CD4-positive, alpha-beta T cell treated with Interleukin-15 for 1 hour (primary cell): ENCODE measurements at regions not wholly inside any gene's neighbourhood (a gene's known extent, or its start where the extent isn't known, plus 50 kb on each side); places are given as distances from the start of the nearest gene placed in this dataset.
A peak's percentile ranks its signal among the peaks of the same experiment; 100 is the strongest.

ENCODE experiments used
- DNase-seq: peaks from one replicate; pipeline ENCODE4 v3.0.0-alpha.2; 2020

- DNase-seq, result no peak
Observed at GRCh38 chr21:35142036-35142815, 93.1 kb upstream of the RUNX1 start.

GRCh38 chr21:35139382-35139715 lies 90.2 kb upstream of the RUNX1 start:
- DNase-seq, result no peak

DNA sequence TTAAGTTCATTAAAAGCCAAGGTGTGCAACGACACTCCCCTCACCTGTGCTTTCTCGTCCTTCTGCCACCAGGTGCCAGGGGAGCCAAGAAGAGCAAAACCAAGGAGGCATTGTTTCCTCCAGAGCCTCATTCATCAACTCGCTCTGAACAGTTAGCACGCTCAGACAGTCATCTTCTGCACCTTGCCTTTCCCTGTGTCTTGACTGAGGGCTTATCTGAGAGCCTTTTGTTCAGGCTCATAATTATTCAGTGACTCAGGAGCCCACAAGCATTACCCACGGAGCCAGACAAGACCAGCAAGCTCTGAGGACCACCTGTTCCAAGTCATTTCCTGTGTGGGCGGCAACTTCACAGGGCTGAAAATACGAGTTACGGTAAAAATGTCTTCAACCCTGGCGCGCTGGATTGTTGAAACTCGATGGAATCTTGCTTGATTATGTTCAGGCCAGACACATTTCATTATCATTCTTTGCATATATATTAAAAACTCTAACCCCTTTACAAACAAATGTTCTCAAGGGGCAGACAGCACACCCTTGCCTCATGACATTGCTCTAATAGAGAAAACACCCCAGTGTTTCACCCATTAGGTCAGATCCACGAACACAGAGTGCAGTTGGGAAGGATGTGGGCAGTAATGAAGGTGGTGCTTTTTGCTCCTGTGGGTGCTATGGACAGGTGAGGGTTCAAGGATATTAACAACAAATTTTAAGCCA lies 89.7 kb upstream of the RUNX1 start:
- peak; percentile 25 for DNase-seq

- no peak for DNase-seq
Observed at GRCh38 chr21:35136586-35137219, 87.6 kb upstream of the RUNX1 start.

- DNase-seq, result no peak
Observed at GRCh38 chr21:35136106-35136505, 87.0 kb upstream of the RUNX1 start.

DNA sequence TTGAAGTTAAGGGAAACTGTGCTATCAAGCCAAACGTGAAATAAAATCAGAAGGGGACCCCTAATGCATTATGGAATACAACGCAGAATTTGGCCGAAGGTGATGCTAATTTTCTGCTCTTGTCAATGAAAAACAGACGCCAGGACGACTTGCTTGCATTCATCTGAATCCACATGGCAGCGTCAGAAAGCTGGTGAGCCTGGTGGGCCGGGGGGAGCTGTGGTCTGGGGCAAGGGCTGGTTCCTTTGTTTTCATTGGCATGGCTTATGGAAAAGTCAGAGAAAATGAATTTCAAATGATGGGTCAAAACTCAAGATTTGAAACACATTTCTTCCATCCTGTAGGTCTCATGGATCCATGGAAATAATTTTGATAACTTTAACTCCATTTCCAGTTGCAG lies 86.4 kb upstream of the RUNX1 start:
- no peak for DNase-seq

DNA sequence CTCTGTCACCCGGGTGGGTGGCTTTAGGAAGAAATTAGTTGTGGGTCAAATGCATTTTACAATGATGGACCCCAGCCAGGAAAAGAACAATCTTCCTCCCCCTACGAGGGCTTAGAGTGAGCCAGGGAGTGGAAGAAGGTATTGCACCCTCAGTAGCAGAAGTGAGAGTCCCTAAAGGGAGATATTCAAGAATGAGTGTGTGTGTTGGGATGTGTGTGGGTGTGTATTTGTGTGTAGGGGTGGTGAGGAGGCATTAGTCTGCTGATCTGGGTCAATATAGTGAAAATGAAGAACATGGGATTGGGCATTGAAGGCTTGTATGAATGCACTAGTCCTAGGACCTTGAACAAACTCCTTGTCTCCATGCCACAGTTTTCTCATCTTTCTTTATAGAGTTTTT lies 85.2 kb upstream of the RUNX1 start:
- no peak for DNase-seq

GRCh38 chr21:35128536-35128935 lies 79.4 kb upstream of the RUNX1 start:
- no peak for DNase-seq

DNA sequence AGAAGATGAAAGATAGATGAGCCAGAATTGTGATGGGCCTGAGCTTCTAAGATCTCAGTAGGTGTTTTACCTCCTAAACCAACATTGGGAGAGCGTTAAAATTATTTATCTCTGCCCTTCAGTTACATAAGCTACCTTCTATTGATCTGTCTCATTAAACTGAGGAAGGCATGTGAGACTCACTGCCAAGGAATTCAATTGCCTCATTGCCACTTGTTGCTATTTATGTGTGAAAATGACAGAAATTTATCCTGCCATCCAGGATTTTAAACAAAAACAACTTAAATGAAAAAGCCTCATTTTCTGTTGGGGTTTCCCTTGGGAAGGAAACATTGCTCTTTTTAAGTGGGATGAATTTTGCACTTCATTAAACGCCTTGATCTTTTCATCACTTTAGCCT lies 78.7 kb upstream of the RUNX1 start:
- no peak for DNase-seq

- DNase-seq, result no peak
Observed at GRCh38 chr21:35127026-35127425, 77.9 kb upstream of the RUNX1 start.

GRCh38 chr21:35120631-35121180 lies 71.6 kb upstream of the RUNX1 start:
- no peak for DNase-seq

DNA sequence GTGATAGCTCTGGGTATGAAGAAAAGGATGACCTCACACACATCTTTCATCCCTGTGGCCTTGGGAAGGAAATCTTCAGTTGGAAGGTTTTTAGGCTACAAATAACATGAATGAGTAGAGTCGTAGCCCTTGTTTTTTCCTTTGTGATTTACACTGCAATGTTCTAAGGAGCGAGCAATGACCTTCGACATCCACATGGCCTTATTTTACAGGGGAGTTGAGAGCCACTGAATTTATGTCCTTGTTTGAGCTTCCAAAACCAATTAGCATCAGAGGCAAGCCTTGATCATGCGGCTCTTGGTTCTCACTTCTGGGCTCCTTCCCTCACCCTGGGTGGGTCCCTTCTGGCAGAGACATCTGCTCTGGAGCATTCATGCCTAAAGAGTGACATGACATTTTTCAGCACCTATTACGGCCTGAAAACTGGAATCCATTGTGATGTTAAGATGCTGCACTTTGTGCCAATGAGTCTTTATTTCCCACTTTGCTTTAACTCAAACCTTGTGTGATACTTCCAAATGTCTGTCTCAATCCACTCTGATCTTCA lies 70.5 kb upstream of the RUNX1 start:
- DNase-seq, result no peak

DNA sequence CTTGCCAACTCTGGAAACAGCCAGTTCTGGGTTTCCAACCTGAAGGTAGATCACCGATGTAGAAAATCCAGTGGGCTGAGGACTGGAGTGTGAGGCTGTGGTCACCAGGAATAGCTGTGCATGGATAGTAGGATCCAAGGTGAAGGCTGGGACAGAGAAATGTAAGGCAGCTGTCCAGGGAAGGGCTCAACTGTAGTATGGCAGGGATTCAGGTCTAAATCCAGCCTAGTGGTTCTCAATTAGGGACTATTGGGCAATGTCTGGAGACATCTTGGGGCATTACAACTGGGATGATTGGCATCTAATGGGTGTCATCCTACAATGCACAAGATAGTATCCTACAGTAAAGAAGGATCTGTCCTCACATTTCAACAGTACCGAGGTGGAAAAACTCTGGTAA lies 67.7 kb upstream of the RUNX1 start:
- DNase-seq, result no peak

- DNase-seq, result no peak
Observed at GRCh38 chr21:35113064-35113463, 64.0 kb upstream of the RUNX1 start.

DNA sequence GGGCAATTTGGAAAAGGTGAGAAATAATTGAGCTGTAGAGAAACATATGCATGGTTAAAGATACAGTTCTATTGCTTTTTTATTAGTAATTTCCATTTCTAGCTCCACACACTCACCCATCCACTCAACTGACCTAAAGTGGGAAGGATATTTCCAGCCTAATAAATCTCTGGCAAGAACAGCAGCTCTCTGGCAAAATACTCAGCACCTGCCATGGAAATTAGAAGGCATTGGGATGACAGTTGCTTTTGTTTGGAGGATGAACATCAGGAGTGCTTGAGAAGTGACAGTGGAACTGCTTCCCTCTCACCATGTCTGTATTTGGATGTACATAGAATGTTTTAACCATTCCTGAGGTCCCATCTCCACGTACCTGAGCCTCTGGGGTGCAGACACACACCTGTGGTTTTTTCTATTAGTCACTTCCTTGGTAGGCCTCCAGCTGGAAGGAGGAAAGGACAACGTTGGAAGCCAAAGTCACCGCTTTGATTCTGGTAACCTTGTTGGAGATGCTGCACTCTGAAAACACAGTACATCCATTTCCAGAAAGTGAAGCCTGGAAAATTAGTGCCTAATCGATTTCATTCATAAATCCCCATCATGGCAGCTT lies 62.3 kb upstream of the RUNX1 start:
- no peak for DNase-seq

GRCh38 chr21:35108887-35109286 lies 59.8 kb upstream of the RUNX1 start:
- no peak for DNase-seq

GRCh38 chr21:35107520-35107919 lies 58.4 kb upstream of the RUNX1 start:
- DNase-seq, result no peak

GRCh38 chr21:35106246-35106835 lies 57.2 kb upstream of the RUNX1 start:
- no peak for DNase-seq

DNA sequence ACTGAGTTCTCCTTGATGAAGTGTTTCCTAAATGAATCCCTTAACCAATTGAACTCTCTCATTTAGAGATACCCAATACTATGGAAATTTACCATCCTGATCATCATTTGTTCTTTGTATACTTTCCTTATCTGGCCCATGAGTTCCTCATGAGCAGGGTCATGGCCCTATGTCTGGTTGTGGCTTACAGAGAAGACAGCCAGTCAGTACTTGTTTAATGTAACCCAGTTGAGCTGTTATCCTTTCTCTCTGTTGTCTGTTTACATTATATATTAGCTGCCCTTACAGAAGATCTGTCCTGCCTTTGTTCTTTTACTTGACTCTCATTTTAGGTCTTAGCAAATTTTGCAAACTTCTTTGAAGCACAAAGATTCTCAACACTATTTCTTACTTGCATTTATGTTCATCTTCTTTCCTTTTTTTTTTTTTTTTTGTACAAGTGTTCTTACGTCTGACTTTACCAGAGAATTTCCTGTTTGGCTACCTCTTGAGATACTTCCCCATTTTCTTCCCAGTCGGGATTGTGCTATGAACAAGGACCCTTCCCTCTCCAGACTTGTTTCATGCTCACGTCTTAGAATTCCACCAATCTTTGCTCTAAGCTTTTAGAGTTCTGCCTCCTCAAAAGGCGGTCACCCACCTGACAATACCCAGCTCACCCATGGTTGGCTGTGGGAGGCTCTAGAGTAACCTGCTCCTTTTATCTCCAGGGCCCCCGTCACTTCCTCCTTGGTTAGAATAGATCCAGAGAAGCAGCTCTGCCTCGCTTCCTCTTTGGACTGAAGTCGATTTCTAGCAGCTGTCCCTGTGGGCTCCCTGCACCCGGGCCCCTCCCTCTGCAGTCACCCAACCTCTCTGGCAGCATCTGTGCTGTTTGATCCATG lies 53.6 kb upstream of the RUNX1 start:
- peak; percentile 74 for DNase-seq

DNA sequence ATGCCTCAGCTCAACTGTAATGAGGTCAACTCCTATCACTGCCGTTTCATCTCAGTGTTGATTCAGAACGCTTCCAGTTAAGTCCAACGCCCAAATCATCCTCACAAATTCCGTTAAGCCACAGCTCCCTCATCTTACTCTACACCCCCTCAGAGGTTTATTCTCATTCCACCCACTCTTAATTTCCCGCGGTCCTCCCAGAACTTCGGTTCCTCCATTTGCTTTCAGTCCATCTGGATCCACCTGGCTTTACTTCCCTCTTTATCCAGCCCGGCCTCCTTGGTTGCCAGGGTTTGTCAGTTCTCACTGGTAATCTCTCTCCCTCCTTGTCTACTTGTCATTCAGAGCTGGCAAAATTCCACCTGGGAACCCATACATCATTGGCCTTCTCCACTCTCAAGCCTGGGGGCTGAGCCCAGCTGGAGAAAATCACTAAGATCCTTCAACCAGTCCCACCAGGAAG lies 51.3 kb upstream of the RUNX1 start:
- DNase-seq, result no peak

DNA sequence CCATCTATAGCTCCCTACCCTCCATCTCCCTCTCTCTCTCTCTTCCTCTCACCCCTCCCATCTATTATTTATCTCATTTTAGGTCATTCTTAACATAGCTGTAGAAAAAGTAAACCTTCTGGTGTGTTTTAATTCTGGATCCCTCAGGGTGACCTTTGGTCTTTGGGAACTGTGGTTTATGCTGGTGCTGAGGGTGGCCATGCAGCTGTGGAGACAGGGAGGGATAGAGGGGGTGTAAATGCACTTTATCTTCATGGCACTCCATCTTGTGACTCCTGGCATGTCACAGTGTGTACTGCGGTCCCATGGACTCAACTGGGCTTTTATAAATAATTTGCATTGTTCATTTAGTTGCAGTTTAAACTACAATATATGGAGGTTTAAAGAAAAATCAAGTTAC lies 50.2 kb upstream of the RUNX1 start:
- DNase-seq, result no peak
